Liver (tissue), 3 donors: ENCODE measurements at regions not wholly inside any gene's neighbourhood (a gene's known extent, or its start where the extent isn't known, plus 50 kb on each side); places are given as distances from the start of the nearest gene placed in this dataset.

Source experiments
- ATF3 ChIP-seq: IDR thresholded peaks from 2 replicates; pipeline ENCODE4 v1.6.1; 2016; ENCODE audit warnings: antibody characterized with exemption
- CTCF ChIP-seq: fragments of 150-350 bp; IDR thresholded peaks from 2 replicates; pipeline ENCODE4 v1.5.1; 2017; ENCODE audit warnings: improper control_type of control experiment, low read depth, low read length; ENCODE audit not compliant: missing input control
- EGR1 ChIP-seq, 2 donors: IDR thresholded peaks; 2 replicates each; pipeline ENCODE4 v1.6.1; 2016 to 2018; ENCODE audit warnings: antibody characterized with exemption in 2 of 2, low read depth in 2 of 2
- FOXA1 ChIP-seq: IDR thresholded peaks from 2 replicates; pipeline ENCODE4 v1.6.1; 2016; ENCODE audit warnings: antibody characterized with exemption
- MAX ChIP-seq: IDR thresholded peaks from 2 replicates; pipeline ENCODE4 v1.6.1; 2016; ENCODE audit warnings: antibody characterized with exemption
- NR2F2 ChIP-seq: IDR thresholded peaks from 2 replicates; pipeline ENCODE4 v1.6.1; 2016; ENCODE audit warnings: antibody characterized with exemption
- RAD21 ChIP-seq, 2 donors: IDR thresholded peaks; 2 replicates each; pipeline ENCODE4 v1.6.1; 2016; ENCODE audit warnings: antibody characterized with exemption in 2 of 2, mild to moderate bottlenecking in 2 of 2
- REST ChIP-seq: IDR thresholded peaks from 2 replicates; pipeline ENCODE4 v1.6.1; 2016; ENCODE audit warnings: antibody characterized with exemption, mild to moderate bottlenecking
- RXRA ChIP-seq, 2 donors: IDR thresholded peaks; 2 replicates each; pipeline ENCODE4 v1.6.1; 2017 to 2018; ENCODE audit warnings: antibody characterized with exemption in 2 of 2, mild to moderate bottlenecking in 1 of 2
- TAF1 ChIP-seq: conservative IDR thresholded peaks from 2 replicates; pipeline ENCODE4 v1.6.1; 2016; ENCODE audit warnings: antibody characterized with exemption, mild to moderate bottlenecking
- YY1 ChIP-seq: IDR thresholded peaks from 2 replicates; pipeline ENCODE4 v1.6.1; 2016; ENCODE audit warnings: antibody characterized with exemption, mild to moderate bottlenecking
- ZBTB33 ChIP-seq: IDR thresholded peaks from 2 replicates; pipeline ENCODE4 v1.6.1; 2016; ENCODE audit warnings: antibody characterized with exemption
- donor health status: healthy.
- donor health status: healthy.

- TF ChIP-seq CTCF (no peak), ATF3 (no peak), EGR1 (IDR thresholded peaks at IDR 0.05; ENCODE audit: low read depth in 2 of 2) (no peak), NR2F2 (no peak), RAD21 (IDR thresholded peaks at IDR 0.05) (no peak), REST (no peak), MAX (no peak), RXRA (IDR thresholded peaks at IDR 0.05) (no peak), FOXA1 (no peak), YY1 (no peak), ZBTB33 (no peak), TAF1 (no peak)
Measured at GRCh38 chr16:82264756-82265155, 94.7 kb upstream of the MPHOSPH6 start.
